Trophoblast cell (in vitro differentiated cells and primary cell): ENCODE measurements at regions not wholly inside any gene's neighbourhood (a gene's known extent, or its start where the extent isn't known, plus 50 kb on each side); places are given as distances from the start of the nearest gene placed in this dataset.

Experiments
- DNase-seq, 2 donors: peaks; one replicate each; pipeline ENCODE4 v3.0.0-alpha.2; 2016
- H2AFZ ChIP-seq: 2 replicates; pipeline ENCODE4 v1.6.1; 2013; ENCODE audit warnings: low read length, moderate library complexity, mild to moderate bottlenecking; ENCODE audit not compliant: insufficient read depth, poor library complexity
- H2AK5ac ChIP-seq: 2 replicates; pipeline ENCODE4 v1.6.1; 2013; ENCODE audit warnings: mild to moderate bottlenecking, low read length
- H2BK120ac ChIP-seq: 2 replicates; pipeline ENCODE4 v1.6.1; 2013; ENCODE audit warnings: low read length, mild to moderate bottlenecking, moderate library complexity; ENCODE audit not compliant: insufficient read depth, poor library complexity
- H2BK12ac ChIP-seq: 2 replicates; pipeline ENCODE4 v1.6.1; 2013; ENCODE audit warnings: mild to moderate bottlenecking, low read length, moderate library complexity
- H2BK5ac ChIP-seq: 2 replicates; pipeline ENCODE4 v1.6.1; 2013; ENCODE audit warnings: low read length, low read depth, moderate library complexity, mild to moderate bottlenecking; ENCODE audit not compliant: poor library complexity
- H3K14ac ChIP-seq: 2 replicates; pipeline ENCODE4 v1.6.1; 2013; ENCODE audit warnings: mild to moderate bottlenecking, low read length
- H3K18ac ChIP-seq: 2 replicates; pipeline ENCODE4 v1.6.1; 2013; ENCODE audit warnings: mild to moderate bottlenecking, low read length
- H3K23ac ChIP-seq: 2 replicates; pipeline ENCODE4 v1.6.1; 2013; ENCODE audit warnings: low read length
- H3K27ac ChIP-seq: 2 replicates; pipeline ENCODE4 v1.5.1; 2013; ENCODE audit warnings: low read depth, mild to moderate bottlenecking, inconsistent platforms, low read length, moderate library complexity
- H3K27me3 ChIP-seq: 2 replicates; pipeline ENCODE4 v1.6.1; 2013; ENCODE audit warnings: inconsistent platforms, mild to moderate bottlenecking, low read length, moderate library complexity; ENCODE audit not compliant: insufficient read depth
- H3K36me3 ChIP-seq, 2 experiments: 1 replicate in 1 of 2; 2 replicates in 1 of 2; pipeline ENCODE4 v1.6.1; 2013; ENCODE audit warnings: low read length in 2 of 2, mild to moderate bottlenecking in 2 of 2, moderate library complexity in 1 of 2; ENCODE audit not compliant: insufficient read depth in 2 of 2, control insufficient read depth in 1 of 2
- H3K4ac ChIP-seq: 2 replicates; pipeline ENCODE4 v1.6.1; 2013; ENCODE audit warnings: low read depth, mild to moderate bottlenecking, low read length, moderate library complexity
- H3K4me1 ChIP-seq, 2 experiments: 1 replicate in 1 of 2; 2 replicates in 1 of 2; pipeline ENCODE4 v1.6.1; 2013; ENCODE audit warnings: low read length in 2 of 2, mild to moderate bottlenecking in 2 of 2, moderate library complexity in 1 of 2; ENCODE audit not compliant: insufficient read depth in 2 of 2, control insufficient read depth in 1 of 2
- H3K4me2 ChIP-seq: 2 replicates; pipeline ENCODE4 v1.6.1; 2013; ENCODE audit warnings: inconsistent platforms, mild to moderate bottlenecking, low read length, moderate library complexity
- H3K4me3 ChIP-seq: 2 replicates; pipeline ENCODE4 v1.5.1; 2013; ENCODE audit warnings: mild to moderate bottlenecking, low read depth, low read length, inconsistent platforms
- H3K79me1 ChIP-seq: one replicate; pipeline ENCODE4 v1.6.1; 2013; ENCODE audit warnings: low read length
- H3K79me2 ChIP-seq: 2 replicates; pipeline ENCODE4 v1.6.1; 2013; ENCODE audit warnings: low read length, mild to moderate bottlenecking; ENCODE audit not compliant: control insufficient read depth, insufficient read depth, poor library complexity
- H3K9ac ChIP-seq: 2 replicates; pipeline ENCODE4 v1.6.1; 2013; ENCODE audit warnings: mild to moderate bottlenecking, low read length
- H3K9me3 ChIP-seq: 2 replicates; pipeline ENCODE4 v1.6.1; 2013; ENCODE audit warnings: low read depth, mild to moderate bottlenecking, control low read depth, inconsistent platforms, low read length; ENCODE audit not compliant: insufficient read depth
- H4K12ac ChIP-seq: 2 replicates; pipeline ENCODE4 v1.6.1; 2013; ENCODE audit warnings: low read depth, mild to moderate bottlenecking, low read length, moderate library complexity
- H4K8ac ChIP-seq: 2 replicates; pipeline ENCODE4 v1.6.1; 2013; ENCODE audit warnings: low read depth, mild to moderate bottlenecking, low read length, moderate library complexity
- H4K91ac ChIP-seq: one replicate; pipeline ENCODE4 v1.6.1; 2013; ENCODE audit warnings: low read depth, mild to moderate bottlenecking, low read length, moderate library complexity
- WGBS: extraction: QIAGEN DNeasy Blood & Tissue Kit; methylation state at CpG from one replicate; pipeline ENCODE4 v1.1.7; 2013; ENCODE audit warnings: missing lambda C conversion rate; ENCODE audit not compliant: insufficient read length, insufficient coverage; ENCODE audit errors: extremely low coverage; 5-methylcytosine and 5-hydroxymethylcytosine counted together

- no peak for DNase-seq
- Histone ChIP-seq H2BK120ac (no peak overlapping the region), H3K27ac (no peak overlapping the region), H3K36me3 (no peaks in the 10 kb centered on the region), H3K4me1 (no peaks in the 10 kb centered on the region), H3K27me3 (no peaks in the 10 kb centered on the region), H2BK12ac (no peak overlapping the region), H3K4ac (no peak overlapping the region), H3K18ac (no peak overlapping the region), H3K14ac (no peak overlapping the region), H3K79me2 (no peaks in the 10 kb centered on the region), H4K91ac (no peak overlapping the region), H3K4me3 (no peak overlapping the region), H3K4me2 (no peak overlapping the region), H2AK5ac (no peak overlapping the region), H3K9ac (no peak overlapping the region), H4K12ac (no peak overlapping the region), H4K8ac (no peak overlapping the region), H3K23ac (no peak overlapping the region), H2AFZ (no peak overlapping the region), H3K79me1 (no peaks in the 10 kb centered on the region), H3K9me3 (no peaks in the 10 kb centered on the region), H2BK5ac (no peak overlapping the region)
Measured at GRCh38 chr4:36844448-36844847, 400.1 kb upstream of the NWD2 start.

- Histone ChIP-seq H3K9me3 (no peaks in the 10 kb centered on the region), H3K4me3 (no peak overlapping the region), H3K4me2 (no peak overlapping the region), H4K91ac (no peak overlapping the region), H2BK12ac (no peak overlapping the region), H3K27ac (no peak overlapping the region), H4K12ac (no peak overlapping the region), H3K36me3 (no peaks in the 10 kb centered on the region), H3K27me3 (no peaks in the 10 kb centered on the region), H2AK5ac (no peak overlapping the region), H3K4ac (no peak overlapping the region), H3K14ac (no peak overlapping the region), H2BK5ac (no peak overlapping the region), H3K9ac (no peak overlapping the region), H4K8ac (no peak overlapping the region), H3K23ac (no peak overlapping the region), H2BK120ac (no peak overlapping the region), H3K18ac (no peak overlapping the region), H3K4me1 (no peaks in the 10 kb centered on the region), H3K79me1 (no peaks in the 10 kb centered on the region), H3K79me2 (no peaks in the 10 kb centered on the region), H2AFZ (no peak overlapping the region)
- no CpG with 5 or more reads among the region's 4 CpGs for WGBS
- no peak for DNase-seq
Measured at GRCh38 chr4:36852856-36853255, 391.7 kb upstream of the NWD2 start.

DNA sequence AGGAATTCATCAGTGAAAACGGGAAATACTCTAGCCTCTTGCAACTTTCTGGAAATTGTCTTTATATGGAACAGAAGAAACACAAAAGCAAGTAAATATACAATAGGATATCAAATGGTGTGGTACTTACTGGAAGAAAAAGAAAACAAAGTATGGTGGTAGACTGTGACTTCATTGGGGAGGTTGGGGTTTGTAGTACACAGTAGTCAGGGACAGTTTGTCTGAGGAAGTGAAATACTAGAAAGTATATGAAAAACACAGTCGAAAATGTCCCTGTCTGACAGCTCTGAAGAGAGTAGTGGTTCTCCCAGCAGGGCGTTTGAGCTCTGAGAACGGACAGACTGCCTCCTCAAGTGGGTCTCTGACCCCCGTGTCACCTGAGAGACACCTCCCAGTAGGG, 390.0 kb upstream of the NWD2 start:
- H3K14ac ChIP-seq, result no peak overlapping the region
- H4K8ac ChIP-seq, result no peak overlapping the region
- H3K36me3 ChIP-seq, result no peaks in the 10 kb centered on the region
- H3K9me3 ChIP-seq, result no peaks in the 10 kb centered on the region
- H3K4me1 ChIP-seq, result no peaks in the 10 kb centered on the region
- H3K27ac ChIP-seq, result no peak overlapping the region
- no peak overlapping the region for H4K91ac ChIP-seq
- H3K4me3 ChIP-seq, result no peak overlapping the region
- no peaks in the 10 kb centered on the region for H3K79me2 ChIP-seq
- no peak overlapping the region for H2BK5ac ChIP-seq
- no peak overlapping the region for H2AK5ac ChIP-seq
- no peak overlapping the region for H3K18ac ChIP-seq
- H4K12ac ChIP-seq, result no peak overlapping the region
- no peak overlapping the region for H2BK12ac ChIP-seq
- no peak overlapping the region for H3K23ac ChIP-seq
- no peak overlapping the region for H2AFZ ChIP-seq
- no peak overlapping the region for H3K4me2 ChIP-seq
- H3K9ac ChIP-seq, result no peak overlapping the region
- no peaks in the 10 kb centered on the region for H3K79me1 ChIP-seq
- no CpG with 5 or more reads among the region's 5 CpGs for WGBS
- H3K4ac ChIP-seq, result no peak overlapping the region
- no peak overlapping the region for H2BK120ac ChIP-seq
- no peaks in the 10 kb centered on the region for H3K27me3 ChIP-seq
- no peak for DNase-seq

DNA sequence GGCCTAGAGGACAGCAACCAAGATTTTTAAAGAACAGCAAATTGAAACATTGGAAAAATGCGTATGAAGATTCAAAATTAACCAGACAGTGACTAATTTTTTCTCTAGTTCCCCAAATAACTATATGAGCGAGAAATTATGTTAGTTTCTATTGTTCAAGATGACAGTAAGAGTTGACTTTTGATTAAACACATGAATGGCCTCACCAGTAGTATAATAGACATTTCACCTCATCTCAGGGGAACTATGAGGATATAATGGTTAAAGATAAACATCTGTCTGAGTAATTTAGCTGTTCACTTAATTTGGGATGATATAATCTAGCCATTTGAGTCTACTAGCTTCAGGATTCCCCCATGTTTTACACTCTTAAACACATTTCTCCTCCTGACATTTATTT, 380.9 kb upstream of the NWD2 start:
- Histone ChIP-seq H4K8ac (no peak overlapping the region), H2BK12ac (no peak overlapping the region), H4K12ac (no peak overlapping the region), H2BK120ac (no peak overlapping the region), H2BK5ac (no peak overlapping the region), H3K14ac (no peak overlapping the region), H3K4ac (no peak overlapping the region), H2AK5ac (no peak overlapping the region), H2AFZ (no peak overlapping the region), H3K23ac (no peak overlapping the region), H3K9ac (no peak overlapping the region), H3K27ac (no peak overlapping the region), H3K36me3 (no peaks in the 10 kb centered on the region), H3K9me3 (no peaks in the 10 kb centered on the region), H3K4me1 (no peaks in the 10 kb centered on the region), H4K91ac (no peak overlapping the region), H3K27me3 (no peaks in the 10 kb centered on the region), H3K79me1 (no peaks in the 10 kb centered on the region), H3K18ac (no peak overlapping the region), H3K4me2 (no peak overlapping the region), H3K79me2 (no peaks in the 10 kb centered on the region), H3K4me3 (no peak overlapping the region)
- no peak for DNase-seq
- no CpG with 5 or more reads among the region's 2 CpGs for WGBS

DNA sequence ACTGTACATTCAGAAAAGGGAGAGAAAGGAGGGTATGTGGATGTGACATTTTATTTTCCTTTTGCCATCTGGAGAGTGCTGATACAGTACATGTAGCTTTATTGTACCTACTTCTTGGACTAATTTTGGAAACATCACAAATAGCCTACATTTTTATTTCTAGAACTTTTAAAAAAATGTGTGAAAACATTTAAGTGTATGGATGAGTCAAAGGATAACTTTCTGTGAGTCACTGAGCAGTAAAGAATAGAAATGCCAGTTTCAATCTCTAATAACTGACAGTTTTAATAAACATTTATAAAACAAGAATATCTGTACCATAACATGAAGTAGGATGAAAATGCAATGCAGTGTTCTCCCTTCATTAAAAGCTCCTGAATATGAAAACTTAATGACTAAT, 374.4 kb upstream of the NWD2 start:
- Histone ChIP-seq H4K12ac (no peak overlapping the region), H3K79me2 (no peaks in the 10 kb centered on the region), H2BK120ac (no peak overlapping the region), H3K36me3 (no peaks in the 10 kb centered on the region), H2AFZ (no peak overlapping the region), H3K14ac (no peak overlapping the region), H3K79me1 (no peaks in the 10 kb centered on the region), H3K23ac (no peak overlapping the region), H3K9ac (no peak overlapping the region), H3K4me3 (no peak overlapping the region), H3K4me2 (no peak overlapping the region), H3K18ac (no peak overlapping the region), H3K4ac (no peak overlapping the region), H3K9me3 (no peaks in the 10 kb centered on the region), H2BK5ac (no peak overlapping the region), H2BK12ac (no peak overlapping the region), H3K4me1 (no peaks in the 10 kb centered on the region), H3K27ac (no peak overlapping the region), H4K8ac (no peak overlapping the region), H3K27me3 (no peaks in the 10 kb centered on the region), H2AK5ac (no peak overlapping the region), H4K91ac (no peak overlapping the region)
- no peak for DNase-seq
